Spleen (tissue), 11 donors: ENCODE measurements at regions not wholly inside any gene's neighbourhood (a gene's known extent, or its start where the extent isn't known, plus 50 kb on each side); places are given as distances from the start of the nearest gene placed in this dataset.

ENCODE experiments used
- DNase-seq: peaks from one replicate; pipeline ENCODE4 v3.0.0-alpha.2; 2020
- H3K27ac ChIP-seq, 8 donors: fragments of 200-600 bp; sonication (generic) in 7 of 8; 1 replicate in 4 of 8; 2 replicates in 4 of 8; pipeline versions ENCODE4 v1.5.0 to v1.8.0; 2016 to 2021; ENCODE audit warnings: inconsistent platforms in 4 of 8, mild to moderate bottlenecking in 4 of 8, moderate library complexity in 1 of 8
- H3K27me3 ChIP-seq, 7 donors: fragments of 200-600 bp; sonication (generic) in 6 of 7; replicated peaks in 1 of 7; 1 replicate in 4 of 7; 2 replicates in 3 of 7; pipeline versions ENCODE4 v1.5.0 to v1.8.0; 2016 to 2021; ENCODE audit warnings: inconsistent platforms in 3 of 7, mild to moderate bottlenecking in 1 of 7
- H3K36me3 ChIP-seq, 6 donors: fragments of 200-600 bp; sonication (generic) in 5 of 6; 1 replicate in 4 of 6; 2 replicates in 2 of 6; pipeline versions ENCODE4 v1.5.0 to v1.8.0; 2016 to 2021; ENCODE audit warnings: inconsistent platforms in 2 of 6
- H3K4me1 ChIP-seq, 6 donors: fragments of 200-600 bp; sonication (generic) in 5 of 6; 1 replicate in 3 of 6; 2 replicates in 3 of 6; pipeline versions ENCODE4 v1.5.0 to v1.8.0; 2016 to 2021; ENCODE audit warnings: inconsistent platforms in 3 of 6
- H3K4me3 ChIP-seq, 8 donors: fragments of 200-600 bp; sonication (generic) in 7 of 8; 1 replicate in 4 of 8; 2 replicates in 4 of 8; pipeline versions ENCODE4 v1.5.0 to v1.8.0; 2016 to 2021; ENCODE audit warnings: inconsistent platforms in 4 of 8, mild to moderate bottlenecking in 4 of 8, moderate library complexity in 2 of 8
- H3K9me3 ChIP-seq, 8 donors: fragments of 200-600 bp; sonication (generic) in 7 of 8; 1 replicate in 4 of 8; 2 replicates in 4 of 8; pipeline versions ENCODE4 v1.5.0 to v1.8.0; 2016 to 2021; ENCODE audit warnings: inconsistent platforms in 4 of 8
- CTCF ChIP-seq, 11 experiments: fragments of 200-600 bp in 7 of 11; fragments of 450-650 bp in 4 of 11; sonication (generic) in 4 of 11; IDR thresholded peaks in 8 of 11; conservative IDR thresholded peaks in 3 of 11; 1 replicate in 7 of 11; 2 replicates in 4 of 11; pipeline versions ENCODE4 v1.4.0 to v1.8.0; 2016 to 2021; ENCODE audit warnings: antibody characterized with exemption in 11 of 11, inconsistent platforms in 4 of 11, mild to moderate bottlenecking in 1 of 11
- POLR2A ChIP-seq, 3 donors: fragments of 450-650 bp; IDR thresholded peaks; one replicate each; pipeline ENCODE4 v1.5.1; 2017; ENCODE audit warnings: antibody characterized with exemption in 3 of 3, mild to moderate bottlenecking in 1 of 3
- POLR2AphosphoS5 ChIP-seq, 3 donors: sonication (generic); formaldehyde crosslinking; IDR thresholded peaks; one replicate each; pipeline ENCODE4 v1.5.1; 2017; ENCODE audit warnings: antibody characterized with exemption in 3 of 3
- WGBS, 5 donors: extraction: QIAGEN DNeasy Blood & Tissue Kit in 3 of 5; methylation state at CpG; one replicate each; pipeline versions ENCODE4 v1.1.5 to v1.1.7; 2013 to 2018; 5-methylcytosine and 5-hydroxymethylcytosine counted together
- intact Hi-C: fragments of 100-400 bp; cut with DNase I; formaldehyde crosslinking; loops from one replicate; pipeline ENCODE4 v1.15.0; 2023; ENCODE audit warnings: low total_unique reads
- donor health status: healthy with polysubstance abuse.
- donor health status: DM: no; HTN: no; CAD: no; lungs with moderate emphysema.
- donor health status: DM: no; HTN: no; CAD: no.
- donor health status: Bipolar disorder and iron deficiency.
- donor health status: healthy.
- donor health status: DM: no; HTN: no; CAD: no.
- donor health status: DM: yes; HTN: yes; CAD: no.

GRCh38 chr4:139611391-139611790 lies 54.2 kb upstream of the MGST2 start:
- H3K9me3 ChIP-seq = no peaks in the 10 kb centered on the region
- H3K4me3 ChIP-seq = no peak overlapping the region
- no peaks in the 10 kb centered on the region for H3K36me3 ChIP-seq
- H3K4me1 ChIP-seq = peaks cover 0 to 9% (median 5%) of the 10 kb centered on the region in 6 donors
- H3K27ac ChIP-seq = no peak overlapping the region
- TF ChIP-seq POLR2AphosphoS5 (IDR thresholded peaks at IDR 0.05) (no peak), POLR2A (IDR thresholded peaks at IDR 0.05) (no peak), CTCF (IDR thresholded peaks at IDR 0.05 in 8 of 11, conservative IDR thresholded peaks at IDR 0.05 in 3 of 11) (no peak)
- H3K27me3 ChIP-seq = no peaks in the 10 kb centered on the region
- WGBS, 5 donors = 78 to 92% (median 84%) methylated on average over 3 of the region's 3 CpGs
- DNase-seq = no peak
- intact Hi-C loops = no loop called here

- no peak for DNase-seq
- Histone ChIP-seq H3K36me3 (no peaks in the 10 kb centered on the region), H3K4me1 (peaks cover 0 to 10% (median 6%) of the 10 kb centered on the region in 6 donors), H3K4me3 (no peak overlapping the region), H3K9me3 (no peaks in the 10 kb centered on the region), H3K27me3 (no peaks in the 10 kb centered on the region), H3K27ac (no peak overlapping the region)
- intact Hi-C loops = no loop called here
- TF ChIP-seq CTCF (IDR thresholded peaks at IDR 0.05 in 8 of 11, conservative IDR thresholded peaks at IDR 0.05 in 3 of 11) (no peak), POLR2A (IDR thresholded peaks at IDR 0.05) (no peak), POLR2AphosphoS5 (IDR thresholded peaks at IDR 0.05) (no peak)
Observed at GRCh38 chr4:139609647-139610046, 53.6 kb upstream of the SETD7 start.

GRCh38 chr4:139607502-139608060 lies 51.6 kb upstream of the SETD7 start:
- Histone ChIP-seq H3K36me3 (no peaks in the 10 kb centered on the region), H3K27me3 (no peaks in the 10 kb centered on the region), H3K9me3 (no peaks in the 10 kb centered on the region), H3K27ac (no peak overlapping the region), H3K4me3 (no peak overlapping the region), H3K4me1 (peaks cover 0 to 10% (median 6%) of the 10 kb centered on the region in 6 donors)
- intact Hi-C loops = no loop called here
- TF ChIP-seq POLR2A (IDR thresholded peaks at IDR 0.05) = no peak
- 84 to 95% (median 87%) methylated on average over 3 of the region's 3 CpGs for WGBS, 5 donors
- no peak for DNase-seq

GRCh38 chr4:139606579-139607501 lies 50.8 kb upstream of the SETD7 start:
- WGBS, 5 donors = 32 to 47% (median 35%) methylated on average over 18 of the region's 18 CpGs
- Histone ChIP-seq H3K4me1 (peaks cover 0 to 10% (median 6%) of the 10 kb centered on the region in 6 donors), H3K4me3 (peak overlapping the region in 2 of 8 donors; percentile 19 to 61), H3K27ac (no peak overlapping the region), H3K9me3 (no peaks in the 10 kb centered on the region), H3K36me3 (no peaks in the 10 kb centered on the region), H3K27me3 (no peaks in the 10 kb centered on the region)
- DNase-seq = no peak
- intact Hi-C loops = no loop called here
- peak in 1 of 3 donors; percentile 16 for TF ChIP-seq POLR2AphosphoS5 (IDR thresholded peaks at IDR 0.05)
- TF ChIP-seq CTCF (IDR thresholded peaks at IDR 0.05 in 8 of 11, conservative IDR thresholded peaks at IDR 0.05 in 3 of 11) = peak in 1 of 11 experiments; percentile 1
- no peak for TF ChIP-seq POLR2A (IDR thresholded peaks at IDR 0.05)
